ENCODE measurements at regions not wholly inside any gene's neighbourhood (a gene's known extent, or its start where the extent isn't known, plus 50 kb on each side); places are given as distances from the start of the nearest gene placed in this dataset.

GRCh38 chr11:36868380-36868779 lies 270.3 kb upstream of the RAG2 start:
- no peaks in the 10 kb centered on the region for H3K4me1 ChIP-seq (ENCODE audit: insufficient read depth, low read length)
- no peak overlapping the region for H3K27ac ChIP-seq (ENCODE audit: low read depth, low read length)
- no peaks in the 10 kb centered on the region for H3K36me3 ChIP-seq (ENCODE audit: insufficient read depth, low read length)
- no peak overlapping the region for H3K4me3 ChIP-seq (ENCODE audit: low read length)
- H3K9ac ChIP-seq (ENCODE audit: low read depth, low read length): no peak overlapping the region
- 92% methylated on average over 5 of the region's 5 CpGs for WGBS
- no peaks in the 10 kb centered on the region for H3K27me3 ChIP-seq (ENCODE audit: insufficient read depth, low read length)
- H3K9me3 ChIP-seq (ENCODE audit: insufficient read depth, low read depth, low read length): no peaks in the 10 kb centered on the region

- no peaks in the 10 kb centered on the region for H3K9me3 ChIP-seq (ENCODE audit: insufficient read depth, low read depth, low read length)
- no peak overlapping the region for H3K4me3 ChIP-seq (ENCODE audit: low read length)
- 90% methylated on average over 1 of the region's 1 CpG for WGBS
- no peak overlapping the region for H3K27ac ChIP-seq (ENCODE audit: low read depth, low read length)
- no peaks in the 10 kb centered on the region for H3K36me3 ChIP-seq (ENCODE audit: insufficient read depth, low read length)
- H3K4me1 ChIP-seq (ENCODE audit: insufficient read depth, low read length): no peaks in the 10 kb centered on the region
- H3K9ac ChIP-seq (ENCODE audit: low read depth, low read length): no peak overlapping the region
- H3K27me3 ChIP-seq (ENCODE audit: insufficient read depth, low read length): no peaks in the 10 kb centered on the region; the same call in 1 of the 2 replicates
These were observed 267.8 kb upstream of the RAG2 start for GRCh38 chr11:36865846-36866245.

GRCh38 chr11:36854875-36855274 lies 256.8 kb upstream of the RAG2 start:
- no peak overlapping the region for H3K27ac ChIP-seq (ENCODE audit: low read depth, low read length)
- H3K27me3 ChIP-seq (ENCODE audit: insufficient read depth, low read length): no peaks in the 10 kb centered on the region
- no peak overlapping the region for H3K9ac ChIP-seq (ENCODE audit: low read depth, low read length)
- H3K36me3 ChIP-seq (ENCODE audit: insufficient read depth, low read length): no peaks in the 10 kb centered on the region
- no peaks in the 10 kb centered on the region for H3K4me1 ChIP-seq (ENCODE audit: insufficient read depth, low read length)
- no peak overlapping the region for H3K4me3 ChIP-seq (ENCODE audit: low read length)
- 90% methylated on average over 4 of the region's 4 CpGs for WGBS
- peaks cover 2% of the 10 kb centered on the region; the same call in 1 of the 2 replicates for H3K9me3 ChIP-seq (ENCODE audit: insufficient read depth, low read depth, low read length)

GRCh38 chr11:36848660-36849059 lies 250.6 kb upstream of the RAG2 start:
- WGBS: 95% methylated on average over 2 of the region's 2 CpGs

GRCh38 chr11:36840378-36840777 lies 242.3 kb upstream of the RAG2 start:
- no peaks in the 10 kb centered on the region for H3K4me1 ChIP-seq (ENCODE audit: insufficient read depth, low read length)
- 84% methylated on average over 2 of the region's 2 CpGs for WGBS
- H3K4me3 ChIP-seq (ENCODE audit: low read length): no peak overlapping the region
- no peaks in the 10 kb centered on the region for H3K27me3 ChIP-seq (ENCODE audit: insufficient read depth, low read length)
- H3K27ac ChIP-seq (ENCODE audit: low read depth, low read length): no peak overlapping the region
- H3K36me3 ChIP-seq (ENCODE audit: insufficient read depth, low read length): no peaks in the 10 kb centered on the region
- H3K9ac ChIP-seq (ENCODE audit: low read depth, low read length): no peak overlapping the region
- peaks cover 6% of the 10 kb centered on the region; the same call in 1 of the 2 replicates for H3K9me3 ChIP-seq (ENCODE audit: insufficient read depth, low read depth, low read length)

More at GRCh38 chr11:36848660-36849059, 250.6 kb upstream of the RAG2 start:
- H3K36me3 ChIP-seq (ENCODE audit: insufficient read depth, low read length): no peaks in the 10 kb centered on the region
- H3K27me3 ChIP-seq (ENCODE audit: insufficient read depth, low read length): no peaks in the 10 kb centered on the region
- H3K27ac ChIP-seq (ENCODE audit: low read depth, low read length): no peak overlapping the region
- no peak overlapping the region for H3K4me3 ChIP-seq (ENCODE audit: low read length)
- H3K9ac ChIP-seq (ENCODE audit: low read depth, low read length): no peak overlapping the region
- no peaks in the 10 kb centered on the region for H3K9me3 ChIP-seq (ENCODE audit: insufficient read depth, low read depth, low read length)
- no peaks in the 10 kb centered on the region for H3K4me1 ChIP-seq (ENCODE audit: insufficient read depth, low read length)

- Histone ChIP-seq H3K4me1 (ENCODE audit: insufficient read depth, low read length) (no peaks in the 10 kb centered on the region), H3K36me3 (ENCODE audit: insufficient read depth, low read length) (no peaks in the 10 kb centered on the region), H3K27ac (ENCODE audit: low read depth, low read length) (no peak overlapping the region), H3K9me3 (ENCODE audit: insufficient read depth, low read depth, low read length) (peaks cover 6% of the 10 kb centered on the region; the same call in 1 of the 2 replicates), H3K4me3 (ENCODE audit: low read length) (no peak overlapping the region), H3K27me3 (ENCODE audit: insufficient read depth, low read length) (no peaks in the 10 kb centered on the region), H3K9ac (ENCODE audit: low read depth, low read length) (no peak overlapping the region)
- 100% methylated on average over 1 of the region's 1 CpG for WGBS
These were observed 239.9 kb upstream of the RAG2 start for GRCh38 chr11:36837831-36838437.

GRCh38 chr11:36825251-36825650 lies 227.2 kb upstream of the RAG2 start:
- WGBS: 92% methylated on average over 10 of the region's 10 CpGs
- Histone ChIP-seq H3K4me1 (ENCODE audit: insufficient read depth, low read length) (no peaks in the 10 kb centered on the region), H3K4me3 (ENCODE audit: low read length) (no peak overlapping the region), H3K9ac (ENCODE audit: low read depth, low read length) (no peak overlapping the region), H3K36me3 (ENCODE audit: insufficient read depth, low read length) (no peaks in the 10 kb centered on the region), H3K27ac (ENCODE audit: low read depth, low read length) (no peak overlapping the region), H3K9me3 (ENCODE audit: insufficient read depth, low read depth, low read length) (no peaks in the 10 kb centered on the region), H3K27me3 (ENCODE audit: insufficient read depth, low read length) (no peaks in the 10 kb centered on the region; the same call in 1 of the 2 replicates)

- Histone ChIP-seq H3K4me1 (ENCODE audit: insufficient read depth, low read length) (no peaks in the 10 kb centered on the region), H3K9ac (ENCODE audit: low read depth, low read length) (no peak overlapping the region), H3K9me3 (ENCODE audit: insufficient read depth, low read depth, low read length) (no peaks in the 10 kb centered on the region), H3K36me3 (ENCODE audit: insufficient read depth, low read length) (no peaks in the 10 kb centered on the region), H3K27ac (ENCODE audit: low read depth, low read length) (no peak overlapping the region), H3K27me3 (ENCODE audit: insufficient read depth, low read length) (no peaks in the 10 kb centered on the region; the same call in 1 of the 2 replicates), H3K4me3 (ENCODE audit: low read length) (no peak overlapping the region)
- no CpG with 5 or more reads among the region's 1 CpG for WGBS
These were observed 226.3 kb upstream of the RAG2 start for GRCh38 chr11:36824349-36824748.

- no peak overlapping the region for H3K27ac ChIP-seq (ENCODE audit: low read depth, low read length)
- no peaks in the 10 kb centered on the region; the same call in 1 of the 2 replicates for H3K27me3 ChIP-seq (ENCODE audit: insufficient read depth, low read length)
- no peaks in the 10 kb centered on the region for H3K4me1 ChIP-seq (ENCODE audit: insufficient read depth, low read length)
- no peak overlapping the region for H3K4me3 ChIP-seq (ENCODE audit: low read length)
- 93% methylated on average over 1 of the region's 1 CpG for WGBS
- H3K36me3 ChIP-seq (ENCODE audit: insufficient read depth, low read length): no peaks in the 10 kb centered on the region
- no peaks in the 10 kb centered on the region for H3K9me3 ChIP-seq (ENCODE audit: insufficient read depth, low read depth, low read length)
- H3K9ac ChIP-seq (ENCODE audit: low read depth, low read length): no peak overlapping the region
These were observed 224.8 kb upstream of the RAG2 start for GRCh38 chr11:36822829-36823228.

- no peaks in the 10 kb centered on the region; the same call in 1 of the 2 replicates for H3K27me3 ChIP-seq (ENCODE audit: insufficient read depth, low read length)
- 79% methylated on average over 2 of the region's 2 CpGs for WGBS
These were observed 220.4 kb upstream of the RAG2 start for GRCh38 chr11:36818410-36818809.

GRCh38 chr11:36817336-36817965 lies 219.4 kb upstream of the RAG2 start:
- Histone ChIP-seq H3K36me3 (ENCODE audit: insufficient read depth, low read length) (no peaks in the 10 kb centered on the region), H3K9ac (ENCODE audit: low read depth, low read length) (no peak overlapping the region), H3K4me3 (ENCODE audit: low read length) (no peak overlapping the region), H3K27me3 (ENCODE audit: insufficient read depth, low read length) (no peaks in the 10 kb centered on the region; the same call in 1 of the 2 replicates), H3K4me1 (ENCODE audit: insufficient read depth, low read length) (no peaks in the 10 kb centered on the region), H3K27ac (ENCODE audit: low read depth, low read length) (no peak overlapping the region), H3K9me3 (ENCODE audit: insufficient read depth, low read depth, low read length) (no peaks in the 10 kb centered on the region)
- 80% methylated on average over 6 of the region's 6 CpGs for WGBS

More at GRCh38 chr11:36818410-36818809, 220.4 kb upstream of the RAG2 start:
- no peak overlapping the region for H3K4me3 ChIP-seq (ENCODE audit: low read length)
- no peaks in the 10 kb centered on the region for H3K36me3 ChIP-seq (ENCODE audit: insufficient read depth, low read length)
- H3K9ac ChIP-seq (ENCODE audit: low read depth, low read length): no peak overlapping the region
- H3K27ac ChIP-seq (ENCODE audit: low read depth, low read length): no peak overlapping the region
- H3K4me1 ChIP-seq (ENCODE audit: insufficient read depth, low read length): no peaks in the 10 kb centered on the region
- no peaks in the 10 kb centered on the region for H3K9me3 ChIP-seq (ENCODE audit: insufficient read depth, low read depth, low read length)
